Sigmoid colon (tissue), 3 donors: ENCODE measurements at regions not wholly inside any gene's neighbourhood (a gene's known extent, or its start where the extent isn't known, plus 50 kb on each side); places are given as distances from the start of the nearest gene placed in this dataset.

Experiments used
- CTCF ChIP-seq, 4 experiments: fragments of 450-650 bp in 3 of 4; fragments of 200-600 bp in 1 of 4; IDR thresholded peaks; one replicate each; pipeline ENCODE4 v1.5.1; 2016 to 2019; ENCODE audit warnings: antibody characterized with exemption in 4 of 4, mild to moderate bottlenecking in 3 of 4, moderate library complexity in 2 of 4
- POLR2A ChIP-seq, 2 donors: fragments of 450-650 bp; IDR thresholded peaks; one replicate each; pipeline ENCODE4 v1.6.1; 2016; ENCODE audit warnings: antibody characterized with exemption in 2 of 2, mild to moderate bottlenecking in 2 of 2, moderate library complexity in 2 of 2

- no peak for TF ChIP-seq POLR2A (IDR thresholded peaks at IDR 0.05)
- no peak for TF ChIP-seq CTCF (IDR thresholded peaks at IDR 0.05)
Observed at GRCh38 chr2:59691518-59692190, 861.8 kb downstream of the BCL11A start.
